Fibroblast of peridontal ligament (primary cell): ENCODE measurements at regions not wholly inside any gene's neighbourhood (a gene's known extent, or its start where the extent isn't known, plus 50 kb on each side); places are given as distances from the start of the nearest gene placed in this dataset.
A peak's percentile ranks its signal among the peaks of the same experiment; 100 is the strongest.

Source experiments
- DNase-seq: peaks from one replicate; pipeline ENCODE4 v3.0.0-alpha.2; 2010; ENCODE audit errors: extremely low read depth

GRCh38 chr7:116083796-116084195 lies 53.2 kb upstream of the TFEC start:
- DNase-seq = no peak

- DNase-seq = no peak
These were observed 56.0 kb upstream of the TFEC start for GRCh38 chr7:116086547-116087045.

DNA sequence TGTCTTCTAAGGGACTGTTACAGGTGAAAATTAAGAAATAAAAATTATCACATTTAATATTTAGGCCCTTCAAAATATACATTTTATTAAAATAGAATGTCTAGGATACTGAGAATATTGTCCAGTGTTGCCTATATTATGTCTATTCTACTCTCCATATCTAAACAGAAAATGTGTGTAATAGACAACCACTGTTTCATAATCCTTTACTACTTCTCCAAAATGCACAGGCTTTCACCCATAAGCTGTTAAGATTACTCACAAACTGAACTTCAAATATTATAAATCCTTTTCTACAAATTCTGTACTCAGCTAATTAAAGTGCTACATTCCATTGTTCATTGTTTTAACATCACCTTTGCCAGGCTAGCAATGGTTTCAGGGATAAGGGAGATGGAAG lies 56.7 kb upstream of the TFEC start:
- DNase-seq = no peak

GRCh38 chr7:116087984-116088383 lies 57.4 kb upstream of the TFEC start:
- no peak for DNase-seq

GRCh38 chr7:116089293-116089692 lies 58.7 kb upstream of the TFEC start:
- peak; percentile 3 for DNase-seq

DNA sequence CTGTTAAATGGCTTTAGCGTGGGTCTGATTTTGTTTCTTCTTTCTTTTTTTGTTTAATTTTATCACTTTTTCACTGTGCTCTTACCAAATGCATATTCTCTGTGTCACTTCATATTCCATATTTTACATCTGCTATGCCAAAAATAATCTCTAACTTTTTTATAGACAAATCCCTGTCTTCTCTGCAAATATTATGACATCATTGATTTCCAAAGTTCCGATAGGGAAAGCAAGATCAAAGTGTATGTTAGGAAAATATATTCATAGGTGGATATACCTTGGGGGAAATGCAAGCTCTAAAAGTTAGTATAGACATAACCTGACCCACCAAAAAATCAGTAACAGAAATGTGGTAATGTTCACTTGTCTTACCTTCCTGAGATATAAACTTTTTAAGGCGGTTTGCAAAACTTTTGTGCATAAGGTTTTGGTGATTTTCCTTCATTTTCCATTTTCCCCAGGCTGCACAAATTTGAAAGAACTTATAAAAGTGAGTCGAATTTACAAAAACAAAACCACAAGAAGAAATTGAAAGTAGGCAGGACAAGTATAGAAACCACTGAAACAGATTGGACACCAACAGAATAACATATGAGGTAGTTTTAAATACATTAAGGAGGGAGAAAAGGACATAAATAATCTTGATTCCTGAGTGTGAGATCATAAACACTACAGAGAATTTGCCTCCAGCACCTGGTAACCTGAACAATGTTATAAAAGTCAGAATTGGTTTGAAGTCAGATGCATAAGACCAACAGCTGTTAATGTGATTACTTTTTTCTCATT lies 63.1 kb upstream of the TFEC start:
- no peak for DNase-seq

GRCh38 chr7:116095396-116095795 lies 64.8 kb upstream of the TFEC start:
- DNase-seq = no peak

GRCh38 chr7:116097365-116098009 lies 66.9 kb upstream of the TFEC start:
- no peak for DNase-seq

DNA sequence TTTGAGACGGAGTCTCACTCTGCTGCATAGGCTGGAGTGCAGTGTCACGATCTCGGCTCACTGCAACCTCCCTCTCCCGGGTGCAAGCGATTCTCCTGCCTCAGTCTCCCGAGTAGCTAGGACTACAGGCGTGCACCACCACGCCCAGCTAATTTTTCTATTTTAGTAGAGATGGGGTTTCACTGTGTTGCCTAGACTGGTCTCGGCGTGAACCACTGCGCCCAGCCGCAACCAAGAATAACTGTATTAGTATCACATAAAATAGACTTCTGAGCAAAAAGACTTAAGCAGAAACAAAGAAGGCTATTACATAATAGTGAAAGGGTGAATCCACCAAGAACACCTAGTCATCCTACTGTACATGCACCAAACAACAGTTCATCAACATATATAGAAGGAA lies 67.6 kb upstream of the TFEC start:
- no peak for DNase-seq

- no peak for DNase-seq
These were observed 70.1 kb upstream of the TFEC start for GRCh38 chr7:116100626-116101025.

DNA sequence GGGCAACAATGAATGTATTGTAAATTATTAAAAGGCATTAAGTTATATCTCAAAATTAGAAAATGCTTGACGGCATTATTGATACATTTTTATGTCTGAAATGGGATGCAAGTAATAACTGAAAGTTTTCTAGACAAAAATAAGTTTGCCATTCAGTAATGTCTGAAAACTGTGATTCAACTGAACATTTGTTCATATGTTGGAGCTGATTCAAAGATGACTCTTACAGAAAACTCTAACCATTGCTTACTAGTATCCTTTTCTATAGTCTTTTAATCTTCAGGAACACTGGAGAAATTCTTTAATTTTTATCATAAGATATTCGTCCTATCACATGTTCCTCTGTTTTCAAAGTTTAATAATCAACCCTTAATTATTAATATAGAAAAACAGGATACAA lies 71.1 kb upstream of the TFEC start:
- peak; percentile 16 for DNase-seq

- DNase-seq = no peak
These were observed 80.9 kb upstream of the TFEC start for GRCh38 chr7:116111475-116111874.

DNA sequence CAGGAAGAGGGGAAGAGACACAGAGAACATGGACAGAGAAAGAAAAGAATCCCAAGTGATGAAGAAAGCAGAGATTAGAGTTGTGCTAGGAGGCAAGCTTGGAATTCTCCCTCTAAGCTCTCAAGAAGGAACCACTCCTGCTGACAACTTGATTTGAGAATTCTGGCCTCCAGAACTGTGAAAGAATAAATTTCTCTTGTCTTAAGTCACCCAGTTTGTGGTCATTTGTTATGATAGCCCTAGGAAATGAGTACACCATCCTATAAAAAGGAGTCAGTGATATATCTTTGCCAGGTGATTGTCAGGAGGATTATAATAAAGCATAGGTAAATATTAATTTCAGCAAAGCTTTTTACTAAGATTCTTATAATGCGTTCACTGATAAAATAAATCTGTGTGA lies 82.7 kb upstream of the TFEC start:
- DNase-seq = no peak

DNA sequence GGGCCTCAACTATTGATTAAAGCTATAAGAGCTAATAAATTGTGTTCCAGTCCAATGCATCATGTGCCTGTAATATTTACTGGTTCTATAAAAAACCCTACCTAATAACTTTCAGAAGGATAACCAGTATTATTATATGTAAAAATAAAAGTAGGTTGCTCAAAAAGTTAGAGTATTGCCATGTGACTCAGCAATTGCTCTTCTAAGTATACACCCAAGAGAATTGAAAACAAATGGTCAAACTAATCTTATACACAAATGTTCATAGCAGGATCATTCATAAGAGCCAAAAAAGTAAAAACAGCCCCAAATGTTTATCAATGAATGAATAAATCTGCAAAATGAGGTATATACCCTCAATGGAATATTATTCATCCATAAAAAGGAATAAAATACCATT lies 89.5 kb upstream of the TES start:
- DNase-seq = peak; percentile 32

DNA sequence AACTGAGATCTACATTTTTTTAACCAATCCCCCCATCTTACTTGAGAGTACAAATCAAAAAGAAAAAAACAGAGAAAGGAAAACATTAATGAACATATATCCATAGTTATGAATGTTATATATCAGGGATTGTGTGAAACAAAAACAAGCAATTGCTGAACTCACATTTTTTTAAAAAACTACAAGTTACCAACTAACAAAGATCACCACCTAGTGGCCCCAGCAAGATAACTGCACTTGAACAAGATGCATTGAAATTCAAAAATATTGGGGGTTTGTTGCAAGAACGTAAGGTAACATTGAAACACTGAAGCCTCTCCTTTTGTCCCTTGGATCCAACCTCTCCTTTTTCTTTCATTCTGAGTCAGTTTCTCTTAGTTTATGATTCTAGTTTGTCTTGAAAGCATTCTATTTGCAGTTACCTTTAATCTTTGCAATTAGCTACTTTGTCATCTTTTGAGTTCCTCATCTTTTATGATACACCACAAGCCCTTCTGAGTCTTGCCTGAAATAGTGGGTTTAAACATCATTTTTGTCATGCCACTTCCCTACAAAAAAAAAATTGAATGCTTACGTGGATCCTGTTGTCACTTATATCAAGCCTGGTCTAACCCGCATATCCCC lies 87.3 kb upstream of the TES start:
- peak; percentile 66 for DNase-seq

- no peak for DNase-seq
These were observed 82.2 kb upstream of the TES start for GRCh38 chr7:116128139-116128538.

DNA sequence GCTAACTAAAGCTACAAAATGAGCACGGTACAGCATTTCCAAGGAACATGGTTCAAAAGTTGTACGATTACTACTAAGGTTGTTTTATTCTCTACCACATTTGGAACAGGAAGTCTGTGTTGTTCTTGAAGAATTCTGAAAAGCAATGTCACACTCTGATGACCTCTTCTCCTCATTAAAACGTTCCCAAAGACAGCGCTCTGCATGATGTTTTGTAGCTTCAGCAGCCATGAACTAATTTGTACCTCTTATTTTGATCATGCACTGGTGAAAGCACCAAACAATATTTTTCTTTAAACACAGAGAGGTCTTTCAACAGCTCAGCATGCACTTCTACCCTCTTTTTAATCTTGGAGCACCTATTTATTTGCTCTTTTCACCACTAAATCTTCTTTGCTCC lies 75.0 kb upstream of the TES start:
- no peak for DNase-seq

DNA sequence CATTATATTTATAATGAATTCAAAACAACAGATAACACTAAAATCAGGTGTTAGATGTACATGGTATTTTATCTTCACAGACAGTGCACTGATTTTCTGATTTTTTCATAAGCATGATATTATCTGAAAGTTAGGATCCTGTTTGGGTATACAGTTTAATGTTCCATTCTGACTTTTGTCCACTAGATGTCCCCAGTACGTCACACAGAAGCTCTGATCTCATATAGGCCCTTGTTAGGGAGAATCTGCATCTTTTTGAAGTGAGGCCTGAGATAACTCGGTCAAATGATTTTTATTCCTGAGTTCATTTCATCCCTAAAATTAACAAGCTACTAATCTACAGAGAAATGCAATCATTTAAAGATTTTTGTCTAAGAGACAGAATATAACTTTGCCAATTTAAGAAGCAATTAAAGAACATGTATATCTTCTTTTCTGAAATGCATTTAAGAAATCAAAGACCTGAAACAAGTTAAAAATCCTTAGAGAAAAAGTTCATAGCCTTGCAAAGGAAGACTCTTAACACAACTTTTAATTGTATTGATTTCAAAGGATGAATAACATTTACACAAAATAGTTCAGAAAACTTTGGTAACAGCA lies 72.0 kb upstream of the TES start:
- DNase-seq = peak; percentile 85

DNA sequence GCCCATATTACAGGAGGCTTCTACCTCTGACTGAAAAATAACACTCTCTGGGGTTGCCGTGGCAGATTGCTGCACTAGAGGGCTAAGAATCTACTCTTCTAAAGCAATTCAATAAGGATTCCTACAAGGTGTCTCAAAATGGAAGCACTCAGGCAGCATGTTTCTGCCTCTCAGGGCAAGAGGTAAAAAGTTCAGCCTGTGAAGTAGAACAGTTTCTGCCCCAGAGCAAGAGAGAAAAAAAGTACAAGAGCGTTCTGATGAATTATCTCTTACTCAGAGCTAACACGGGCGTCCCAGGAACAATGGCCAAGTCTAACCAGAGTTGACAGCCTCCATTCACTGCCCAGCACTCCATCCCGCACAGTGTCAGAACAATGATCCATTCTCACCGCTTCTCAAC lies 71.3 kb upstream of the TES start:
- no peak for DNase-seq

GRCh38 chr7:116139807-116140206 lies 70.5 kb upstream of the TES start:
- peak; percentile 31 for DNase-seq

DNA sequence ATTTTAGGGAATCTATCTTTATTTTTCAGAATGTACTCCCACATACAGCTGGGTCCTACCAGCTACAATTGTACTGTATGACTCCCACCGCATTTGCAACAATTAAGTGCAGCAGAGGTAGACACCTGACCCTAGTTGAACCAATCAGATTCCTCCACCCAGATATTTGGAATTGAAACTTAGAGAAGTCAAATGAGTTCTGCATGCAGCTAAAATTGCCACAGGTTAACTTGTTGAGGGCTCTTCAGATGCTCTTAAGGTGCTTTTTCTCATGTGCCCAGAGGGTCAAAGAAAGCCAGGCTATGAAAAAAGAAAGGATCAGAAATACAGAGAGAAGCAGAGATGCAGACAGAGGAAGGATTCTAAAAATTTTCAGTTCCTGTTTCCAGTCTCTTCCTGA lies 68.0 kb upstream of the TES start:
- no peak for DNase-seq

DNA sequence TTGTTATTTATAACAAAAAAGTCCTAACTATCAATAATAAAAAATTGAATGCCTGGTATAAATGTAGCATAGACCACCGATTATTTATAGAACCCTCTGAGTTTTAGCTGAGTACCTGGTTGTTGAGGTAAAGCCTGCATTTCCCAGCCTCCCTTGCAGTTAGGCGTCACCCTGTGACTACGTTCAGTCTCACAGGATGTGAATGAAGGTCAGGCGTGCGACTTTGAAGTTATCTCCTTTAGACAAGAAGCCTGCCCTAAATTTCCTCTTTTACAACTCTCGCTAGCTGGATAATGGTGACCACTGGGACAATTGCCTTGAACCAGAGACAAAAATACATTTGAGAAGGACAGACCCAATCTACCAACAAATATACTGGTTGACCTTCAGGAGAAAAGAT lies 67.5 kb upstream of the TES start:
- no peak for DNase-seq
